ENCODE measurements at regions not wholly inside any gene's neighbourhood (a gene's known extent, or its start where the extent isn't known, plus 50 kb on each side); places are given as distances from the start of the nearest gene placed in this dataset.
"Not testable (repeated sequence)": the region's sequence is repeated elsewhere in the genome, so short reads cannot be mapped to it uniquely, and the experiment has no call there.

DNA sequence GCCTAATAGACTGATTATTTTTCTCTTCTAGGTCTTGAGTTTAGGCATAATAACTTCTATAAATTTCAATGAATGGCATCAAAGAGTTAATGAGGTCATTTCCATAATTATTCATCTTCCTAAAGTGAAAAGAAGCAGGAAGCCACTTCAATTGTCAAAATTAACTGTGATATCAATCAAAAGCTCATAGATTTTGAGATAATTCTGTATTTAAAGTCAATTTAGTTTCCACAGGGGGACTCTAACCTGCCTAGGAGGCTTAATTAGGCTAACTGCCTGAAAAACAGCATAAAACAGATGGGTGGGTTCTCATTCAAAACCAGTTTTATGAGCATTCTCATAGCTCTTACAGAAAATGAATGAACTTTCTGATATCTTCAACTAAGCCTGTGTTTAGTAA is 177.8 kb downstream of the OTOL1 start:
- ChIA-PET POLR2A (no interaction called here), CTCF (ENCODE audit: low intra/inter-chr PET ratio) (no interaction called here)
- no TSS peak for BruUV-seq (replicated peaks)
- TF ChIP-seq ZNF589 (CRISPR knock-in tag; IDR thresholded peaks at IDR 0.05; ENCODE audit: low read depth) (no peak), GATAD2B (IDR thresholded peaks at IDR 0.05; ENCODE audit: borderline replicate concordance) (no peak), SUPT5H (IDR thresholded peaks at IDR 0.05) (no peak), MECOM (CRISPR knock-in tag; IDR thresholded peaks at IDR 0.05) (no peak), GATA2 (CRISPR knock-in tag; IDR thresholded peaks at IDR 0.05) (no peak), ASH1L (IDR thresholded peaks at IDR 0.05; ENCODE audit: borderline replicate concordance, low read depth, partially characterized antibody) (no peak), MTA1 (IDR thresholded peaks at IDR 0.05; ENCODE audit: borderline replicate concordance) (no peak), ZNF583 (CRISPR knock-in tag; IDR thresholded peaks at IDR 0.05) (no peak)
- TF ChIP-seq, protein P1, sequence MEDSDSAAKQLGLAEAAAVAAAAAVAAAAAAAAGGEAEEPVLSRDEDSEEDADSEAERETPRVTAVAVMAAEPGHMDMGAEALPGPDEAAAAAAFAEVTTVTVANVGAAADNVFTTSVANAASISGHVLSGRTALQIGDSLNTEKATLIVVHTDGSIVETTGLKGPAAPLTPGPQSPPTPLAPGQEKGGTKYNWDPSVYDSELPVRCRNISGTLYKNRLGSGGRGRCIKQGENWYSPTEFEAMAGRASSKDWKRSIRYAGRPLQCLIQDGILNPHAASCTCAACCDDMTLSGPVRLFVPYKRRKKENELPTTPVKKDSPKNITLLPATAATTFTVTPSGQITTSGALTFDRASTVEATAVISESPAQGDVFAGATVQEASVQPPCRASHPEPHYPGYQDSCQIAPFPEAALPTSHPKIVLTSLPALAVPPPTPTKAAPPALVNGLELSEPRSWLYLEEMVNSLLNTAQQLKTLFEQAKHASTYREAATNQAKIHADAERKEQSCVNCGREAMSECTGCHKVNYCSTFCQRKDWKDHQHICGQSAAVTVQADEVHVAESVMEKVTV (CRISPR knock-in tag; IDR thresholded peaks at IDR 0.05) = no peak
- TF ChIP-seq, protein P2, sequence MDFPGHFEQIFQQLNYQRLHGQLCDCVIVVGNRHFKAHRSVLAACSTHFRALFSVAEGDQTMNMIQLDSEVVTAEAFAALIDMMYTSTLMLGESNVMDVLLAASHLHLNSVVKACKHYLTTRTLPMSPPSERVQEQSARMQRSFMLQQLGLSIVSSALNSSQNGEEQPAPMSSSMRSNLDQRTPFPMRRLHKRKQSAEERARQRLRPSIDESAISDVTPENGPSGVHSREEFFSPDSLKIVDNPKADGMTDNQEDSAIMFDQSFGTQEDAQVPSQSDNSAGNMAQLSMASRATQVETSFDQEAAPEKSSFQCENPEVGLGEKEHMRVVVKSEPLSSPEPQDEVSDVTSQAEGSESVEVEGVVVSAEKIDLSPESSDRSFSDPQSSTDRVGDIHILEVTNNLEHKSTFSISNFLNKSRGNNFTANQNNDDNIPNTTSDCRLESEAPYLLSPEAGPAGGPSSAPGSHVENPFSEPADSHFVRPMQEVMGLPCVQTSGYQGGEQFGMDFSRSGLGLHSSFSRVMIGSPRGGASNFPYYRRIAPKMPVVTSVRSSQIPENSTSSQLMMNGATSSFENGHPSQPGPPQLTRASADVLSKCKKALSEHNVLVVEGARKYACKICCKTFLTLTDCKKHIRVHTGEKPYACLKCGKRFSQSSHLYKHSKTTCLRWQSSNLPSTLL (IDR thresholded peaks at IDR 0.05) = no peak
- no peaks in the 10 kb centered on the region for H3K36me3 ChIP-seq (ENCODE audit: control insufficient read depth, insufficient read depth, low read length)
- in situ Hi-C loops (cut with MboI) (no loop called here), intact Hi-C loops (cut with micrococcal nuclease) (no loop called here)
- H3K79me2 ChIP-seq (ENCODE audit: control insufficient read depth, insufficient read depth, low read length) = no peaks in the 10 kb centered on the region
- H3K27ac ChIP-seq (ENCODE audit: extremely low read depth, low read depth, low read length) = no peak overlapping the region
- DNase-seq (ENCODE audit: extremely low read depth in 1 of 4, low spot score in 3 of 4) = no peak
- H3K9me3 ChIP-seq (replicated peaks; ENCODE audit: control insufficient read depth, insufficient read depth, low read depth, low read length) = no peaks in the 10 kb centered on the region
- no peak overlapping the region for H3K4me3 ChIP-seq
- no peaks in the 10 kb centered on the region for H3K4me1 ChIP-seq (replicated peaks in 1 of 2; ENCODE audit: control insufficient read depth in 2 of 2, insufficient read depth in 2 of 2, low read length in 2 of 2)
- FAIRE-seq = no peak
- H3K27me3 ChIP-seq (ENCODE audit: control insufficient read depth in 2 of 2, insufficient read depth in 2 of 2, low read length in 2 of 2) = no peaks in the 10 kb centered on the region
- no peaks in the 10 kb centered on the region for H3K9me1 ChIP-seq (ENCODE audit: control insufficient read depth, insufficient read depth, low read length)
- no peak overlapping the region for H3K9ac ChIP-seq (ENCODE audit: insufficient read depth in 1 of 2, low read depth in 2 of 2, low read length in 2 of 2)
- H2AFZ ChIP-seq (ENCODE audit: low read depth, low read length) = no peak overlapping the region
- H4K20me1 ChIP-seq (replicated peaks; ENCODE audit: control insufficient read depth, insufficient read depth, low read length) = no peaks in the 10 kb centered on the region
- H3K4me2 ChIP-seq (ENCODE audit: insufficient read depth, low read length) = no peak overlapping the region
- no peak for ATAC-seq

- DNase-seq (ENCODE audit: extremely low read depth in 1 of 4, low spot score in 3 of 4); H3K36me3 ChIP-seq (ENCODE audit: control insufficient read depth, insufficient read depth, low read length); CTCF ChIA-PET (ENCODE audit: low intra/inter-chr PET ratio); H3K27ac ChIP-seq (ENCODE audit: extremely low read depth, low read depth, low read length); H3K4me2 ChIP-seq (ENCODE audit: insufficient read depth, low read length); H4K20me1 ChIP-seq (replicated peaks; ENCODE audit: control insufficient read depth, insufficient read depth, low read length); BruUV-seq (replicated peaks); POLR2A ChIA-PET; H3K9me1 ChIP-seq (ENCODE audit: control insufficient read depth, insufficient read depth, low read length); H3K27me3 ChIP-seq (ENCODE audit: control insufficient read depth in 2 of 2, insufficient read depth in 2 of 2, low read length in 2 of 2); FAIRE-seq; H3K4me1 ChIP-seq (replicated peaks in 1 of 2; ENCODE audit: control insufficient read depth in 2 of 2, insufficient read depth in 2 of 2, low read length in 2 of 2); H2AFZ ChIP-seq (ENCODE audit: low read depth, low read length); ATAC-seq; H3K9ac ChIP-seq (ENCODE audit: insufficient read depth in 1 of 2, low read depth in 2 of 2, low read length in 2 of 2); intact Hi-C loops (cut with micrococcal nuclease); H3K9me3 ChIP-seq (replicated peaks; ENCODE audit: control insufficient read depth, insufficient read depth, low read depth, low read length); H3K79me2 ChIP-seq (ENCODE audit: control insufficient read depth, insufficient read depth, low read length); H3K4me3 ChIP-seq; in situ Hi-C loops (cut with MboI): not testable (repeated sequence)
- WGBS (ENCODE audit: insufficient coverage, low coverage, missing lambda C conversion rate) = 2% methylated on average over 6 of the region's 6 CpGs
Measured at GRCh38 chr3:161681831-161682230, 185.2 kb downstream of the OTOL1 start.
